Occipital lobe (tissue), 1 donor: ENCODE measurements at regions not wholly inside any gene's neighbourhood (a gene's known extent, or its start where the extent isn't known, plus 50 kb on each side); places are given as distances from the start of the nearest gene placed in this dataset.
A peak's percentile ranks its signal among the peaks of the same experiment; 100 is the strongest.

Experiments used
- DNase-seq: peaks from one replicate; lab custom pipeline; 2025; lab: John Stamatoyannopoulos, UW

- DNase-seq: no peak
These were observed 275.5 kb downstream of the SS18 start for GRCh38 chr18:25814841-25815458.

GRCh38 chr18:25813110-25813509 is 277.3 kb downstream of the SS18 start:
- DNase-seq: no peak

- DNase-seq: no peak
These were observed 279.7 kb downstream of the SS18 start for GRCh38 chr18:25810736-25811135.

- no peak for DNase-seq
These were observed 284.5 kb downstream of the SS18 start for GRCh38 chr18:25805939-25806338.

GRCh38 chr18:25805323-25805722 is 285.1 kb downstream of the SS18 start:
- peak; percentile 3 for DNase-seq

GRCh38 chr18:25799231-25799630 is 291.2 kb downstream of the SS18 start:
- no peak for DNase-seq

GRCh38 chr18:25798046-25798445 is 292.4 kb downstream of the SS18 start:
- no peak for DNase-seq

- no peak for DNase-seq
These were observed 295.2 kb downstream of the SS18 start for GRCh38 chr18:25795213-25795612.

- no peak for DNase-seq
These were observed 303.1 kb downstream of the SS18 start for GRCh38 chr18:25787276-25787675.

GRCh38 chr18:25786758-25787157 is 303.7 kb downstream of the SS18 start:
- no peak for DNase-seq

- DNase-seq: no peak
These were observed 310.3 kb downstream of the SS18 start for GRCh38 chr18:25780105-25780504.

- DNase-seq: no peak
These were observed 318.6 kb downstream of the SS18 start for GRCh38 chr18:25771796-25772195.

- DNase-seq: no peak
These were observed 325.6 kb downstream of the SS18 start for GRCh38 chr18:25764777-25765176.

- no peak for DNase-seq
These were observed 331.3 kb downstream of the SS18 start for GRCh38 chr18:25759111-25759510.

- DNase-seq: no peak
These were observed 346.7 kb downstream of the SS18 start for GRCh38 chr18:25743646-25744151.

GRCh38 chr18:25739376-25739775 is 351.0 kb downstream of the SS18 start:
- DNase-seq: no peak

- no peak for DNase-seq
These were observed 352.6 kb downstream of the SS18 start for GRCh38 chr18:25737710-25738311.

- no peak for DNase-seq
These were observed 353.9 kb downstream of the SS18 start for GRCh38 chr18:25736516-25736915.

GRCh38 chr18:25735459-25735858 is 355.0 kb downstream of the SS18 start:
- DNase-seq: no peak

GRCh38 chr18:25734336-25734735 is 356.1 kb downstream of the SS18 start:
- DNase-seq: no peak

GRCh38 chr18:25732862-25733261 is 357.6 kb downstream of the SS18 start:
- no peak for DNase-seq

GRCh38 chr18:25729072-25729471 is 361.3 kb downstream of the SS18 start:
- DNase-seq: no peak

GRCh38 chr18:25727281-25727985 is 363.0 kb downstream of the SS18 start:
- no peak for DNase-seq
